Trophoblast cell (in vitro differentiated cells and primary cell): ENCODE measurements at regions not wholly inside any gene's neighbourhood (a gene's known extent, or its start where the extent isn't known, plus 50 kb on each side); places are given as distances from the start of the nearest gene placed in this dataset.

Source experiments
- DNase-seq, 2 donors: peaks; one replicate each; pipeline ENCODE4 v3.0.0-alpha.2; 2016
- H2AFZ ChIP-seq: 2 replicates; pipeline ENCODE4 v1.6.1; 2013; ENCODE audit warnings: low read length, moderate library complexity, mild to moderate bottlenecking; ENCODE audit not compliant: insufficient read depth, poor library complexity
- H2AK5ac ChIP-seq: 2 replicates; pipeline ENCODE4 v1.6.1; 2013; ENCODE audit warnings: mild to moderate bottlenecking, low read length
- H2BK120ac ChIP-seq: 2 replicates; pipeline ENCODE4 v1.6.1; 2013; ENCODE audit warnings: low read length, mild to moderate bottlenecking, moderate library complexity; ENCODE audit not compliant: insufficient read depth, poor library complexity
- H2BK12ac ChIP-seq: 2 replicates; pipeline ENCODE4 v1.6.1; 2013; ENCODE audit warnings: mild to moderate bottlenecking, low read length, moderate library complexity
- H2BK5ac ChIP-seq: 2 replicates; pipeline ENCODE4 v1.6.1; 2013; ENCODE audit warnings: low read length, low read depth, moderate library complexity, mild to moderate bottlenecking; ENCODE audit not compliant: poor library complexity
- H3K14ac ChIP-seq: 2 replicates; pipeline ENCODE4 v1.6.1; 2013; ENCODE audit warnings: mild to moderate bottlenecking, low read length
- H3K18ac ChIP-seq: 2 replicates; pipeline ENCODE4 v1.6.1; 2013; ENCODE audit warnings: mild to moderate bottlenecking, low read length
- H3K23ac ChIP-seq: 2 replicates; pipeline ENCODE4 v1.6.1; 2013; ENCODE audit warnings: low read length
- H3K27ac ChIP-seq: 2 replicates; pipeline ENCODE4 v1.5.1; 2013; ENCODE audit warnings: low read depth, mild to moderate bottlenecking, inconsistent platforms, low read length, moderate library complexity
- H3K27me3 ChIP-seq: 2 replicates; pipeline ENCODE4 v1.6.1; 2013; ENCODE audit warnings: inconsistent platforms, mild to moderate bottlenecking, low read length, moderate library complexity; ENCODE audit not compliant: insufficient read depth
- H3K36me3 ChIP-seq, 2 experiments: 1 replicate in 1 of 2; 2 replicates in 1 of 2; pipeline ENCODE4 v1.6.1; 2013; ENCODE audit warnings: low read length in 2 of 2, mild to moderate bottlenecking in 2 of 2, moderate library complexity in 1 of 2; ENCODE audit not compliant: insufficient read depth in 2 of 2, control insufficient read depth in 1 of 2
- H3K4ac ChIP-seq: 2 replicates; pipeline ENCODE4 v1.6.1; 2013; ENCODE audit warnings: low read depth, mild to moderate bottlenecking, low read length, moderate library complexity
- H3K4me1 ChIP-seq, 2 experiments: 1 replicate in 1 of 2; 2 replicates in 1 of 2; pipeline ENCODE4 v1.6.1; 2013; ENCODE audit warnings: low read length in 2 of 2, mild to moderate bottlenecking in 2 of 2, moderate library complexity in 1 of 2; ENCODE audit not compliant: insufficient read depth in 2 of 2, control insufficient read depth in 1 of 2
- H3K4me2 ChIP-seq: 2 replicates; pipeline ENCODE4 v1.6.1; 2013; ENCODE audit warnings: inconsistent platforms, mild to moderate bottlenecking, low read length, moderate library complexity
- H3K4me3 ChIP-seq: 2 replicates; pipeline ENCODE4 v1.5.1; 2013; ENCODE audit warnings: mild to moderate bottlenecking, low read depth, low read length, inconsistent platforms
- H3K79me1 ChIP-seq: one replicate; pipeline ENCODE4 v1.6.1; 2013; ENCODE audit warnings: low read length
- H3K79me2 ChIP-seq: 2 replicates; pipeline ENCODE4 v1.6.1; 2013; ENCODE audit warnings: low read length, mild to moderate bottlenecking; ENCODE audit not compliant: control insufficient read depth, insufficient read depth, poor library complexity
- H3K9ac ChIP-seq: 2 replicates; pipeline ENCODE4 v1.6.1; 2013; ENCODE audit warnings: mild to moderate bottlenecking, low read length
- H3K9me3 ChIP-seq: 2 replicates; pipeline ENCODE4 v1.6.1; 2013; ENCODE audit warnings: low read depth, mild to moderate bottlenecking, control low read depth, inconsistent platforms, low read length; ENCODE audit not compliant: insufficient read depth
- H4K12ac ChIP-seq: 2 replicates; pipeline ENCODE4 v1.6.1; 2013; ENCODE audit warnings: low read depth, mild to moderate bottlenecking, low read length, moderate library complexity
- H4K8ac ChIP-seq: 2 replicates; pipeline ENCODE4 v1.6.1; 2013; ENCODE audit warnings: low read depth, mild to moderate bottlenecking, low read length, moderate library complexity
- H4K91ac ChIP-seq: one replicate; pipeline ENCODE4 v1.6.1; 2013; ENCODE audit warnings: low read depth, mild to moderate bottlenecking, low read length, moderate library complexity
- WGBS: extraction: QIAGEN DNeasy Blood & Tissue Kit; methylation state at CpG from one replicate; pipeline ENCODE4 v1.1.7; 2013; ENCODE audit warnings: missing lambda C conversion rate; ENCODE audit not compliant: insufficient read length, insufficient coverage; ENCODE audit errors: extremely low coverage; 5-methylcytosine and 5-hydroxymethylcytosine counted together

DNA sequence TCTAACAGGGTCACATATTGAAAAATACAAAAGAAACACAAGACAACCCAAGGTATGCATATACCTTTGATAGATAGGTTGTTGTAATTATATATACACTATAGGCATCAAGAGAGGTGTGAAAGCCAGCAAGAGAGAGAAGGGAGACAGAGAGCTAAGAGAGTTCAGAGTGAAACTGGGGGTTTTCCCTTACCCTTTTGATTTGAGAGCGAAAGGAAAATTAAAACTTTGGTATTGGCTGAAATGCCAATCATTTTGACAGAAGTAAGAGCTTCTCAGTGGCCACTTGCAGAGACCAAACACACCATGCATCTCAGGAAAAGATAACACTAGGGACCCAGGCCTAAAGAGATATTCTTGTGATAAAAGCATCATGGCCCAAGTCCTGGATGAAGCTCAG, 183.6 kb downstream of the SHOX2 start:
- Histone ChIP-seq H2BK12ac (no peak overlapping the region), H3K14ac (no peak overlapping the region), H3K79me2 (no peaks in the 10 kb centered on the region), H3K9ac (no peak overlapping the region), H3K4me2 (no peak overlapping the region), H4K91ac (no peak overlapping the region), H4K12ac (no peak overlapping the region), H2BK5ac (no peak overlapping the region), H3K36me3 (no peaks in the 10 kb centered on the region), H3K23ac (no peak overlapping the region), H3K18ac (no peak overlapping the region), H2AFZ (no peak overlapping the region), H3K4me1 (no peaks in the 10 kb centered on the region), H3K4ac (no peak overlapping the region), H2BK120ac (no peak overlapping the region), H4K8ac (no peak overlapping the region), H3K27ac (no peak overlapping the region), H3K27me3 (no peaks in the 10 kb centered on the region), H3K79me1 (no peaks in the 10 kb centered on the region), H3K4me3 (no peak overlapping the region), H3K9me3 (no peaks in the 10 kb centered on the region), H2AK5ac (no peak overlapping the region)
- no CpG with 5 or more reads among the region's 1 CpG for WGBS
- DNase-seq = no peak

DNA sequence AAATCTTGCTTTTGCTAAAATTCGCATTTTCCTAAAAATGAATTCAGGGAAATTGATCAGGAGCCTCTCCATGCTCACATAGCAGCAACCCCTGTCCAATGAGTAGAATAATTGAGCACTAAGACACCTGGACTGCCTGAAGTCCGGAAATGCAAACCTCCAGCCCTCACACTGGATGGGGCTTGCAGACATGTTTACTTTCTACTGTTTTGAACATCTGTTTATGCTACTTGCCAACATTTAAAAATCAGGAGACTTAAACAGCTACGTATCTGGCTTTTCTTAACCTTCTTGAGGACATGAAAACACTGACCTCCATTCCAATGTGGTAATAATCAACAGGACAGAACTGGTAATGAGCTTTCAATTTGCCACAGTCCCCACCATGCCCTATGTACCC, 184.4 kb downstream of the SHOX2 start:
- no peak overlapping the region for H3K9ac ChIP-seq

DNA sequence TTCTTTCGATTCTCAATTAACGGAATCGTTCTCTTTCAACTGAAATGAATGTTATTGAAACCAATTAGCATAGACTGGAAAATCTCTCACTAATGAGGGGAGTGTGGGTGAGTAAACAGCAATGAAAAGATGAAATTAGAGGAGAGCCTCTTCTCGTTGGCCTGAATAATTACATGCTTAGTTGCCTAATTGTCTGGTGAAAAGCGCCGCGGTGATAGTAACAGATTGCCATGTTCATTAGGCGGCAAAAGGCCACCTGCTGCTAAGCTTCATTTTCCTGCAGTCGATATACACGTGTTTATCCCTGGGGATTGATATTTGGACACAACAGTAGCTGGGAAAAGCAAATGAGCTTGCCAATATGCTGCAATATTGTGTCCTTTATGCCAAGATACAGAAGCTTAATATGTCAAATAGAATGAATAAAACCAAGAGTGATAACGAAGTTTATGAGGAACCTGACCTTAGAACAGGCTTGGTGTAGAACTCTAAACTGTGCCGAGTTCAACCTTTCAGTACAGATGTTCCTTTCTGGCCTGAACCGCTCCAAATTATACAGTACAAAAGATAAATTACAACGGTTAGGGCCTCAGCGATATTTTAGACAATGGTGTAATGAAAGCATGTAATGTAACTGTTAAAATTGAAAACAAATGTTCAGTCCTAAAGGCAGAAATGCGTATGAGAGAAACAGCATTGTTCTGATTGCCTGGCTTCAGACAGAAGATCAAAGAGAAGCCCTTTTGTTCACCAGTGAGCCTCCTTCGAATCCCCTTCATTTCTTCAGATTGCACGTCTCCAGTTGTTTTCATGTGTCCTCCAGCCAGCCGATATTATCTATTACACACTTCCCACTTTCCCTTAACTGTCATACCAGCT, 185.2 kb downstream of the SHOX2 start:
- WGBS = no CpG with 5 or more reads among the region's 19 CpGs
- H2AFZ ChIP-seq = no peak overlapping the region
- no peak overlapping the region for H2BK12ac ChIP-seq
- no peak overlapping the region for H3K4me2 ChIP-seq
- H3K23ac ChIP-seq = no peak overlapping the region
- no peak overlapping the region for H3K27ac ChIP-seq
- H4K91ac ChIP-seq = no peak overlapping the region
- H3K4me3 ChIP-seq = no peak overlapping the region
- H3K18ac ChIP-seq = no peak overlapping the region
- no peaks in the 10 kb centered on the region for H3K4me1 ChIP-seq
- H3K9me3 ChIP-seq = no peaks in the 10 kb centered on the region
- H3K9ac ChIP-seq = no peak overlapping the region
- H3K79me1 ChIP-seq = no peaks in the 10 kb centered on the region
- no peak overlapping the region for H3K14ac ChIP-seq
- H2BK120ac ChIP-seq = no peak overlapping the region
- no peak overlapping the region for H4K8ac ChIP-seq
- no peaks in the 10 kb centered on the region for H3K36me3 ChIP-seq
- no peaks in the 10 kb centered on the region for H3K27me3 ChIP-seq
- no peak overlapping the region for H4K12ac ChIP-seq
- H3K79me2 ChIP-seq = no peaks in the 10 kb centered on the region
- H2AK5ac ChIP-seq = no peak overlapping the region
- no peak overlapping the region for H2BK5ac ChIP-seq
- H3K4ac ChIP-seq = no peak overlapping the region
- DNase-seq = no peak

More for the DNA sequence above, 184.4 kb downstream of the SHOX2 start:
- Histone ChIP-seq H3K27me3 (no peaks in the 10 kb centered on the region), H2AFZ (no peak overlapping the region), H3K14ac (no peak overlapping the region), H4K12ac (no peak overlapping the region), H2BK120ac (no peak overlapping the region), H3K23ac (no peak overlapping the region), H2BK12ac (no peak overlapping the region), H3K27ac (no peak overlapping the region), H3K79me2 (no peaks in the 10 kb centered on the region), H2AK5ac (no peak overlapping the region), H3K79me1 (no peaks in the 10 kb centered on the region), H4K8ac (no peak overlapping the region), H3K36me3 (no peaks in the 10 kb centered on the region), H3K4me3 (no peak overlapping the region), H3K4me2 (no peak overlapping the region), H3K9me3 (no peaks in the 10 kb centered on the region), H3K18ac (no peak overlapping the region), H4K91ac (no peak overlapping the region), H3K4ac (no peak overlapping the region), H2BK5ac (no peak overlapping the region), H3K4me1 (no peaks in the 10 kb centered on the region)
- WGBS = no CpG with 5 or more reads among the region's 3 CpGs
- no peak for DNase-seq

DNA sequence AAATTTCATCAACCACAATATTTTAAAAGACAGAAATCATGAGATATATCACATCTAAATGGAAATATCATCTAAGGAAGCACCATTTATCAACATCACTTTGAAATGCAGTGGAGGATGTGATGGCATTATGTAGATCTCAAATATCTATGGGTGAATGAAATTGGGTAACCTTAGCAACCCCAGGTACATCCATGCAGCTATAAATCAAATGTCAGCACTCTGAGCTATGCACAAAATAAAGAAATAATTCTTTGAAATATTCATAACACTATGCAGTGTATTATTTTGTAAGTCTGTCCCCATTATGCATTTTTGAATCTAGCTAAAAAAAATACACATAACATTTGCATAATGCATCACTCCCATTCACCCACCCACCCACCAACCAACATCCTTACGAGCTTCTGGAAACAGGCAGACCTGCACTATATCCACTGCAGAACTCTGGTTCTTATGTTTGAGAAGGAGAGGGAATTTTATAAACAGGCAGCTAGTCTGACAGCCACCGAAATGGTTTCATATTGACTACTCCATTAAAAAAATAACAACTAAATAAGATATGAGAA, 186.8 kb downstream of the SHOX2 start:
- Histone ChIP-seq H2BK12ac (no peak overlapping the region), H2BK120ac (no peak overlapping the region), H3K9me3 (no peaks in the 10 kb centered on the region), H3K27ac (no peak overlapping the region), H3K4me3 (no peak overlapping the region), H3K4ac (no peak overlapping the region), H3K23ac (no peak overlapping the region), H4K8ac (no peak overlapping the region), H2AK5ac (no peak overlapping the region), H3K18ac (no peak overlapping the region), H3K27me3 (no peaks in the 10 kb centered on the region), H3K4me2 (no peak overlapping the region), H4K12ac (no peak overlapping the region), H3K36me3 (no peaks in the 10 kb centered on the region), H3K79me2 (no peaks in the 10 kb centered on the region), H4K91ac (no peak overlapping the region), H3K14ac (no peak overlapping the region), H2AFZ (no peak overlapping the region), H3K4me1 (no peaks in the 10 kb centered on the region), H3K79me1 (no peaks in the 10 kb centered on the region), H3K9ac (no peak overlapping the region), H2BK5ac (no peak overlapping the region)
- DNase-seq = no peak
- no CpG with 5 or more reads among the region's 2 CpGs for WGBS
